DMS 273 (cell line): ENCODE measurements at regions not wholly inside any gene's neighbourhood (a gene's known extent, or its start where the extent isn't known, plus 50 kb on each side); places are given as distances from the start of the nearest gene placed in this dataset.

Experiments used
- DNase-seq: peaks from one replicate; lab custom pipeline; 2025; ENCODE audit not compliant: unreplicated experiment; lab: John Stamatoyannopoulos, UW

DNA sequence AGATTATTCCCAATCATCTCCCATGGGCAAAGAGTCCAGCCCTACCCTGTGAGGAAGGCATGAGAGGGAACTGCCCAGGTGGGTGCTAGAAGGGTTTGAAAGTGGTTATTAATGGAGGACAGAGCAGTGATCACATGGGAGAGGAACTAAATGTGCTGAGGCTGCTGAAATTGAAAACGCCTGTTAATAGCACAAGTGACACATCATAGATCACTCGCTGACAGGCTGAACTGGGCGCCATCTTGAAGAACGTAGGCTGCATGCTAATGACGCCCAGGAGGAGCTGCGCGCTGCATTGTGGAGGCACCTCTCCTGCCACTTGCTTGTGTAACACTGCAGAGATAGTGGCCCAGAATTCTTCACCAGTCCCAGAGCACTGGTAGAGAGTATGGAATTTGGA is 182.9 kb downstream of the KCNA5 start:
- DNase-seq = no peak

DNA sequence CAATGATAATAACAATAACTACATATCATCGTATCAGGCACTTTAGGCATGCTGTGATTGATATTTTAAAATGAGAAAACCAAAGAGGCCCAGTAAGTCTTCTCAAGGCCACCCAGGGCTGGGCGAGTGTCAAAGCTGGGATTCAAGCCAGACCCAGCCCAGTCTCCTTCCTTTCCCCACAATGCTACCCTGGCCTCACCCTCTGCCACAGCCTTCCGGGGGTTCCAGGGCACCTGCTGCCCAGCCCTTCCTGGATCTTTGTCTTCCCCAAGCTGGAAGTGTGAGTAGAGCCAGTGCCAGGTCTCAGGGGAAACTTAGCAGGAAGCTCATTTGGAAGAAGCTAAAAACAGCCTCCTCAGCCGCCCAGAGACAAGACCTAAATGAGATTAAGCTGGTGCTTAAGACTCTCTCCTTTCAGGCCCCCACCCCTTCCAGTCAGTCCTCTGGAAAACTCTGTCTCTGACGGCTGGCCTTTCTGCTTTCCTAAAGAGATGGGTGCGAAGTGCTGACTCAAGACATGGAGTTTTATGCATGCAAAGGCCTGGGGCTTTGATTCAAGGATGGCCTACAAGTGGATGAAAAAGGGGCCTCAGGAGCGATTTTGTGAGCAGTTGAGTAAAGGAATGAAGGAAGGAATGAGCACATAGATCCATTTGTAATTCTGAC is 184.2 kb downstream of the KCNA5 start:
- no peak for DNase-seq

DNA sequence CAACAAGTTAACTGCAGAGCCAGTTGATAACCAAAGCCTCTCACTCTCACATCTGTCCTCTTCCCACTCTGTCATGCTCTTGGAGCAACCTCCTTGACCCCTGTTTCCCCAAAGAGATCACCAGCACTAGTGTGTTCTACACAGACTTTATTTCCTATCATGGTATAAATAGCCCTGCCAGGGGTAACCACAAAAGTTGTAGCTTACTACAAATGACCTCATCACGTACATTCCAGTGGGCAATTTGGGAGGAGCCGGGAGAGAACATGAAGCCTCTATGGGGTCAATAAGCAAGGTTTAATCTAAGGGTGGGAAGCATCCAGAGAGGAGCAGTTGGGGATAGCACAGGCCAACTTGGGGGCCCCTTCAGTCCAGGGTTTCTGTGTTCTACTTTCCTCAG is 186.5 kb downstream of the KCNA5 start:
- no peak for DNase-seq

DNA sequence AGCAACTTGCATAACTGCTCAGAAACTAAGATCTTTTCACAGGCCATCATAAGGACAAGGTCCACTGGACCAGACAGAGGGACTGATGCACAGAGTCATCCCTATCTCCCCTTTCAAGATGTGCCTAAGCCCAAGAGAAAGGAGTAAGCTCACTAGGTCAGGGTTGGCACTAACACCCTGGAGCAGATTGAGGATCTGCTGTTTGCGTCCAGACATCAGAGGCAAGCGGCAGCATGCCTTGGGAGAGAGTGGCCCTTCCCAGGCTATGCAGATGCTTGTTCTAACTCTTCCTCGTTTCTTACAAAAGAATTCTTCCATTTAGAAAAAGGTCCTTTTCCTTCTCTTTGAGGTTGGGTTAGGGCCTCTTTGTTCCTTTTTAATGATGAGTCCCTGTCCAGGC is 187.2 kb downstream of the KCNA5 start:
- DNase-seq = no peak

DNA sequence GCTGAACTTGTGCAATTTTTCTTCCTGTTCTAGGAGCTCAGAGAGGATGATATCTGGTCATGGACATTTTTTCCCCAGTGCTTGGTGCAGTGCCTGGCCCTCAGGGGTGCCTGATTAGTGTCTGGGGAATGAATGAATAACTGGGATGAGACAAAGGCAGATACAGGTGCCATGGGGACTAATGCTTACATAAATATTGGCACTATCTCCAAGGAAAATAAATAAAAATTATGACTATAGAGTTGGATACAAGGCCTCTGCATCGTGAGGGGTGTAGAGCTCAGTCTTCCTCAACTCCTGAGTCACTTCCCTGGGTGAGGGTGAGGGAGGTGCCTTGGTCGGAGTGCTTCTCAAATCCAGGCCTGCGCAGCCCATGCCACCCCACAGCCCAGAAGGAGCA is 188.6 kb downstream of the KCNA5 start:
- DNase-seq = no peak

DNA sequence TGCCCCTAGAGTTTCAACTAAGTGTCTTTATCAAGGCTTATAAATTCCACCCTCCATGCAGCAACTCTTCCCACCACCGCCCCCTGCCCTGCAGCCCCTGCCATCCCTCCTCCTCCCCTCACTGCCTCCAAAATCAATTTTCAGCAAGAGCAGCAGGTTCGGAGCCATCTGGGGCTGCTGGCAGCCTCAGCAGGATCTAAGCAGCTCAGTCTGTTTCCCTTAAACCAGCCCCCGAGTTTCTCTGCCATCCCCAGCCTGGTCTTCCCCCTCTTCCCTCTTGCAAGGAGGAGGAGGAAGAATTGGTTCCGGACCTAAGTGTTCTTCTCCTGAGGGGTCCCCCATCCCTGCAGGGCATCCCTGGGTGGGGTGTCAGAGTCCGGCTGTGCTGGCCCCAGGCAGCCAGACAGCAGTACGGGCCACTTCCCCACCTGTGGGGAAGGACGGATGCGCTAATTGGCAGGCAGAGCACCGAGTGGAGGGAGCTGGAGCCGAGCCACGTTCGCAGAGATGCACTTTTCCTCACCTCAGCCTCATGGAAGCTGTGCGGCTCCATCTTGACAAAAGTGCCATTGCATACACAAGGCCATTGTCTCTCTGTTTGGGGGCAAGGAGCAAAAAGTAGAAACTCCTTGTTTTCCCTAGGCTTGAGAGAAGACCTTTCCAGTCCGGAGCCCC is 189.3 kb downstream of the KCNA5 start:
- DNase-seq = no peak

DNA sequence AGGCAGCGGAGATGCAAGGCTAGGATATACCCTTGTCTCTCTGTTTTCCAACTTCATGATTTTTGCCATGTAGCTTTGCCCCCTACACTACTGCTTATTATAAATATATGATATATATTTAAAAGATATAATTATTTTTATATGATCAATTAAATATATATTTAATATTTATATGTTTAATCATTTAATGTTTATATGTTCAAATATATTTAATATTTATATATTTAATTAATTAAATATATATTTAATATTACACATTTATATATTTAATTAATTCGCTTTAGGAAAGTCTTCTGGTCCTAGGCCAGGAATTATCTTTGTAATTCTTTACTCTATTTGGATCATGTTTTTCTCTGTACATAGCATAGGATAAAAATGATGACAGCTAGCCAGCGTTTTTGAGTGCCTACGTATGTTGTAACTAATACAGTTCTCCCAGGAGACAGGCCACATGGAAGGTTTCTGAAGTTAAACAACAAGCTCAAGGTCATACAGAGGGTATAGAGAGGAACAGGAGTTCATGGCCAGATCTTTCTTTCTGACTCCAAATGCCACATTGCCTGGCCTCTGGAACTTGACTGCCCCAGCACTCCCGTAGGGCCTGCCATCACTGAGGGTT is 192.5 kb downstream of the KCNA5 start:
- no peak for DNase-seq

DNA sequence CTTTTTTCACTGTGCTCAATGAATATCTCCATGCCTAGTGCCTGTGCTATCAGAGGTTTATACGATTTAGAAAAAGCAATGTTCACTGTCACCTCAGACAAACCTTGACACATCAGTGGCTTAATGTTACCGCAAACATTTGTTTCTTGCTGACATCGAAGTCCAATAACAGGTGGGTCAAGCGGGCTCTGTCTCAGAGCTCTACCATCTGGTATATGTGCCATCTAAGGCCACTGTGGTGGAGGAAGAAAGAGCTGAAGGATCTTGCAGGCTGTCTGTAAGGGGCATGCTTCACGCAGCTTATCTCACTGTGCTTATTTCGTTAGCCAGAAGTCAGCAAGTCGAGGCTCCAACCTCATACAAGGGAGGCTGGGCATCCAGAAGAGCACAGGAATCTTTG is 189.5 kb upstream of the NTF3 start:
- DNase-seq = no peak

DNA sequence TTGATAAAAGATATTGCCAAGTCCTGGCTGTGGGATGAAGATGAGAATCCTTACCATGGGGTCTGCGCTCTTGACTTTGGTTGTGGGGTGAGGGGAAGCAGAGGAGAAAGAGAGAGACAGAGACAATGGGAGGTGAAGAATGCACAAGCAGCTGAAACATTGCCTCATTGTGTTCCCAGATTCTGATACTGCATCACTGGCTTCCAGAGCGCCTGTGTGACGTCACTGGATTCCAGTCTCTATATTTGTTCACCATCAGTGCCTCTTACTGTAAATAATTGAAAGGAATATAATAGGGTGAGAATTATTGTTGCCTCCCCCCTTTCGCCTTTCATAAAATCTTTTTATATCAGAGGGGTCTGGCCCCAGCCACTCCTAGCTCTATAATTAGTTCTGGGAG is 188.9 kb upstream of the NTF3 start:
- no peak for DNase-seq

DNA sequence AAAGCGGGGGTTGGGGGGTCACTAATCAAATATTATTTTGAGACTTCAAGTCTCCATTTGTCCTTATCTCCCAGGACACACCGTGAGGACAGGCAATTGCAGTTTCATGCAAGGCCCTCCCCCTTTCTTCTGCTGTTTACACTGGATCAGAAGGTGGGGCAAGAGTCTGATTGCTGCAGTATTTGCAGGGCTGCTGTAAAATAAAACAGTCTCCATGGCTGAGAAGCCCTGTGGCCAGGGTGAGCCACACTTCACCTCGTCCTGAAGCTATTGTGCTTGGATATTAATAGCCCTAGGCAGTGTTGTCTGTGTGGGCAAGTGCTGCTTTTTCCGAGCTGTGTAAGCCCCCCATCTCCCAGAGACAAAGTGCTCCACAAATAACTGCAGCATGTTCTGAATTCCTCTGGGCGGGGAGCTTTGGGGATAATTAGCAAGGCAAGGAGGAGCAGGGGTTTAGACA is 187.4 kb upstream of the NTF3 start:
- no peak for DNase-seq

DNA sequence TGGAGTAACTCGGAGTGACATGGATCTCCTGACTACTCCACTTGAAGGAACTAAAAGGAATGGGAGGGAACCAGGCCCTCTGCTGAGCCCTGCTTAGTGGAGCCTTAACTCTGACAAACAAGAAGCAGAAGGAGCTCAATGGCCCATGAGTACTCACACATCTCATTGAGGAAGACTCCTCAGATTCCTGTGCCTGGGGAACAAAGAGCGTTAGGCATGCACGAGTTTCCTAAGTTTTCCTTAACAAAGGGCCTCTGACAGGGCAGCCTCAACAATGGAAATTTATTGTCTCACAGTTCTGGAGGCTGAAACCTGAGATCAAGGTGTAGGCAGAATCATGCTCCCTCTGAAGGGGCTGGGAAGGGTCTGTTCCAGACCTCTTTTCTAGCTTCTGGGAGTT is 185.7 kb upstream of the NTF3 start:
- DNase-seq = no peak

DNA sequence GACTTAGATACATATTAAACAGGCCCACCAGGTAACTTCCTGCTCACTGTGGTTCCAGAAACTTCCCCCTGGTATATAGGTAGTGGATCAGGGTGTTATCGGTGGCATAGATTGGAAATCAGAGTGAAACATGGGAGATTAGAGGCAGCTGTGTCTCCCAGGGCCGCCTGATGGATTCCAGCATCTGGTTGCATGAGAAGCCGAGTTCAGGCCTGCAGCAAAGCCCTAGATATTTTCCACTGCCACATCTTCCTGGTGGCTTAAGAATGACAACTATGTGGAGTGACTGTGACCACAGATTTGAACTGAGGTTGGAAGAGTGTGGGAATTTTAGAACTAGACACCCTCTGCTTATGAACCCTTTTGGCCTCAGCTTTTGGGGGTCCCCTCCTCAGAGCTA is 184.8 kb upstream of the NTF3 start:
- DNase-seq = no peak

DNA sequence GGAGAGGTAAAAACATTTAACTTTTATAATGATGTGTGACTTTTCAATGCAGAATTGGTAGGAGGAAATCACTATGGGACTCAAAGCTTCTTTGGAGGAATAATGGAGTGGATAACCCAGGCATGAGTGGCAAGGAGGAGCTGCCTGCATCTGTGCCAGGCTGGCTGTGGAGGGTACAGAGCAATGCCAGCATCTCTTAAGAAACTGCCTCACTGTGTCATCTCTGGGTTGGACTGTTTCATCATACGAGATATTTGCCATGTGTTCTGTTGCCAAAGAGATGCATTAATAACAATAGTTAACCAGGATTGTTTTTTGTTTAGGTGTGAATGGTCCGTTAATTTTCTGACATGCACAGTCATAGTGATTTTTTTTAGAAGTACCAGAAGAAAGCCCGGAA is 183.7 kb upstream of the NTF3 start:
- DNase-seq = no peak

DNA sequence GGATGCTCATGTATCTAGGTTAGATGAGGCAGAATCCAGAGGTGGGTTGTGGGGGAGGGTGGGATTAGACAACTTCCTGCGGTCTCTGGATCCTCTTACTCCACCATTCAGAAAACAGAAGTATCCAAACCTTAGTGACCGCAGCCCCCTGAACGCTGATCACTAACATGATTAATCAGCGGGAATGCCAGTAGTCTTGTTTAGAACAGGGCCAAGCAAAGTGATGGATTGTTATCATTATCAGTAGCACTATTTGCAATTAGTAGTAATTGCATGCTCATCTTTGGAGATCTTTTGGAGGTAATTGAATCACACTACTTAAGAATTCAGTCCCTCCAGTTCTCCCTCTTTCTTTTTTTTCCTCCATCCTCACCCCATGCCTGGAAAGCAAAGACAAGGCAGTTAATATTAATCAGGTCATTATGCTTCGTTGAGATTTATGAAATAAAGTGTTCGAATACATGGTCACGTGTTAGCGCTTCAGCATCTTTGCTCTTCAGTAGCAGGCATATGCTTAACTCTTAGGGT is 182.8 kb upstream of the NTF3 start:
- no peak for DNase-seq

DNA sequence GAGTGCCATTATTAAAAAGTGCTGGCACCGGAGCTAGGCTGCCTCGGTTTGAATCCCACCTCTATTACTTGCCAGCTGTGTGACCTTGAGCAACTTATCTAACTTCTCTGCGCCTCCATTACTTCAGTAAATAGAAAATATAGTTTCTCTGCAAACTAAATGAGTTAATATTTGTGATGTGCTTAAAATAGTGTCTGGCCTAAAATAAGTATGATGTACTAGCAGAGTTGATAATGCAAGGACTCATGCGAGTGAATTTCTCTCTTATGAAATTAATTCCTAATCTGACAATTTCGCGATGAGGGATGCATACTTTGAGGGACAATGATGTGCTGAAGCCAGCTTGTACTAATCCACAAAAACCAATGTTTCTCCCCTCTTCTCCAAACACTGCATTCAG is 180.8 kb upstream of the NTF3 start:
- DNase-seq = no peak

DNA sequence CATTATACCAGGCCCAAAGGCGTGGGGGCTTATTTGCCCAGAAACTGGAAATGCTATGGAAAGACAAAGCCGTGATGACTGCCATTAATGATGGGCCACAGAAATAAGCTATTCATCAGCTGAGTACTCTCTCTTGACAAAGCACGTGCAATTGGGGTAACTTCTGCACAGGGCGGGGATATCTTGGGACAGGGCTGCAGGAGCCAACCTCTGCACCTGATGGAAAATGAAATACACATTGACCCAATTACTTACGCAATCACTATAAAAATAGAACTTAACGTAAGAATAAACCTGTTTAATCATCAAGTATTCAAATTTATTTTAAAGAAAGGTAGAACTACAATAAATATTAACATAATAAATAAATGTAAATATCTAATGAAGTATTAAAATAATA is 180.1 kb upstream of the NTF3 start:
- no peak for DNase-seq

DNA sequence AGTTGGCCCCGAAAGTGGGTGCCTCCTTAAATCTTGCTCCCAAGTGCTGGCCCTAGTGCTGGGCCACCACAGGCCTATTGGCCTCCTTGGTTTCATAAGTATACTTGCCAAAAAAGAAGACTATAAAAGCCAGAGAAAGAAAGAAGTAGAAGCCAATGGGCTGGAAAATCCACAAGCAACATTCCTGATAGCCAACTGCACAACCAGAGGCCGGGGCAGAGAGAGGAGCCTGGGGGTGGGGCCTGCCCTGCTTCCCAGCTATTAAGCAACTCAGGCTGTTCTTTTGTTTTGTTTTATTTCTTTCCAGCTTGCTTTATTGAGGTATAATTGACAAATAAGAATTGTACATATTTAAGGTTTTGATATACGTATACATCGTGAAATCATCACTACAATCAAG is 177.2 kb upstream of the NTF3 start:
- no peak for DNase-seq

DNA sequence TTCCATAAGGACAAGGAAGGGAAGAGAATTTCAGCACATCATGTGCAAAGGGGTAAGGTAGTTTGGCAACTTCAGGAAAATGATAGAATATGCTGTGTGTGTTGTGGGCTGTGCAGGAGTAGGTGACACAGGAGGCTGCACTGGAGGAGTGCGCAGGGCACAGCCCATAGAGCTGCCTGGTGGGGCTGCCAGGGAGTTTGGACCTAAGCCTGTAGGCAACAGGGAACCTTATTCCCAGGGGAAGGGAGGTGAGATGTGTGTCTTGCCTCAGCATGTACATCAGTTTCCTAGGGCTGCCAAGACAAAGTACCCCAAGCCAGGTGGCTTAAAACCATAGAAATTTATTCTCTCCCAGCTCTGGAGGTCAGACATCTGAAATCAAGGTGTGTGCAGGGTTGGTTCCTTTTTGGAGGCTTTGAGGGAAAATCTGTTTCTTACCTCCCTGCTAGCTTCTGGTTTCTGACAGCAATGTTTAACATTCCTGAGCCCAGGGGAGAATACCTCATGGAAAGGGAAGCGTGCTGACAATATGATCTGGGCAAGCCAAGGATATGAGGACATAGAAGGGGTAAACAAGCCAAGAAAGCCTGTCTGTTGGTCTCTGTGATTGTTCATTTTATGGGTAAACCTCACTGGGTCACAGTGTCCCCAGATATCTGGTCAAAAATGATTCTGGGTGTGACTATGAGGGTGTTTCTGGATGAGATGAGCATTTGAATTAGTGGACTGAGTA is 174.0 kb upstream of the NTF3 start:
- DNase-seq = no peak

DNA sequence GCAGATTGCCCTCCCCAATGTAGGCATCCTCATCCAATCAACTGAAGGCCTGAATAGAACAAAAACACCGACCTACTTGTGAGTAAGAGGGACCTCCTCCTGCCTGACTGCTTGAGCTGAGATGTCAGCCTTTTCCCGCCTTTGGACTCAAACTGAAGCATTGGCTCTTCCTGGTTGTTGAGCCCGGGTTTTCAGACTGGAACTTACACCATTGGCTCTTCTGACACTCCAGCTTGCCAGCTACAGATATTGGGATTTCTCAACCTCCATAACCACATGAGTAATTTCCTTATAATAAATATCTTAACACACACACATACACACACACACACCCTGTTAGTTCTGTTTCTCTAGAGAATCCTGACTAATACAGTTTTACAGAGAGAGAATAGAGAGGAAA is 173.4 kb upstream of the NTF3 start:
- DNase-seq = no peak

DNA sequence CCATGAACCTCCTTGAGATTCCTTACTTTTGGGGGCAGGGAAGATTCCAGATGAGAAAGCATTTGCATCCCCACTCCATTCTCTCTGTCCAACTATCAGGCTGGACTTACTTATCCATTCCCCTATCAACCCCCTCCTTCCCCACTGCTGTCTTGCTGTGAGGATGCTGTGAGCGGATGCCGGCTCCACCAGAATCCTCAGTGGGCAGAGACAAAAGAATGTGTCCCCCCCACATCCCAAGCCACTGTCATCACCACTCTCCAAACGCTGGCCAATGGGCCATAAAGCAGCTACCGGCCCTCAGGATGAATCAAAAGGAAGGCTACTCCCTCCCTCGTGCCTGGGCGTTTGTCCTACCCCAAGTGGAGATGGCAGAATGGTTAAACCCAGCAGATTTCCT is 173.0 kb upstream of the NTF3 start:
- no peak for DNase-seq

DNA sequence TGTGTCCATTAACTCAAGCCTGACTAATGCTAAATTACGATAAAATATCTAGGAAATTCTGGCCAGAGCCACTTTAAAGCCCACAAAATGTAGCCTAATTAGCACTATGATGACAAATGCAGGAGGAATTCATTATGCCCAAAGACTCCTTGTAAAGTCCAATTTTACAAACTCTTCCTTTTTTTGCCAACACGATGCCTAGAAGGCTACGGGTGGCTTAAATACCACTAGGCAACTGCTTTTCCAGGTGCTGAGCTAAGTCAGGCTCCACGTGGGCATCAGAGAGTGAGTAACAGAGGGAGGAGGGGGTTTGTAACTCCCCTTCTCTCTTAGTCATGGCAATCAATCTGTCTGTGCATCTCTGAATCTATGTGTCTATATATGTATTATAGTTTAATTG is 172.4 kb upstream of the NTF3 start:
- no peak for DNase-seq

DNA sequence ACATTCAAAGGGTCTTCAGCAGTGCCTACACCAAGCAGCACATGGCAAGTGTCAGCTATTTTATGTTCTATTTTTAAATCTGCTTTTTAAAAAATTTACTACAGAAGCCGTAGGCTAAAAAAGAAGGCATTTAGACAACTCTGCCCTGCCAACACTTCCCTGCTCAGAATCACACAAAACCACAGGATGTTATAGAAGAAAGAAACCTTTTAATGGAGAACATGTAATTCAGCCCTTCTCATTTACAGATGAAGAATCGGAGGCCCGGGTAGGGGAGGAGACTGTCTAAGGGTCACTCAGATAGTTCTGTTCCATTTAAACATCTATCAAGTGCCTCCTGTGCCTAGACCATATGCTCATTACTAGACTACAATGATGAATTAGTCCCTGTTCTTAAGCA is 171.8 kb upstream of the NTF3 start:
- no peak for DNase-seq
